ENCODE measurements at regions not wholly inside any gene's neighbourhood (a gene's known extent, or its start where the extent isn't known, plus 50 kb on each side); places are given as distances from the start of the nearest gene placed in this dataset.

DNA sequence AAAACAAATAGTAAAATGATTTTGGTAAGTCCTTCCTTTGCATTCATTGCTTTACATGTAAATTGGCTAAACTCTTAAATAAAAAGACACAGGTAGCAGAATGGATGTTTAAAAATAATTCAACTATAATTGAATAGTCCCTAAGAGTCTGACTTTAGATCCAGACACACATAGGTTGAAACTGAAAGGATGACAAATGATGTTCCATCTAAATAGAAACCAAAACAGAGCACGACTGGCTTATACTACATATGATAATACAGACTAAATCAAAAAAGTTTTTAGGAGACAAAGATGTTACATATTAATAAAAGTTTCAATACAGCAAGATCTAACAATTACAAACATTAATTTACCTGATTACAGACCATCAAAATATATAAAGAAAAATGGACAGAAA, 2055.1 kb upstream of the WWC1 start:
- H3K9me3 Mint-ChIP-seq: peaks cover 2 to 39% (median 8%) of the 10 kb centered on the region in 7 donors
- DNase-seq: no peak
- no peaks in the 10 kb centered on the region for H3K36me3 Mint-ChIP-seq
- Histone ChIP-seq H3K9me3 (ENCODE audit: control insufficient read depth in 2 of 2, low read length in 2 of 2) (peaks cover 6 to 12% of the 10 kb centered on the region in 2 experiments), H3K27me3 (ENCODE audit: control insufficient read depth, insufficient read depth, low read length) (no peaks in the 10 kb centered on the region), H3K36me3 (ENCODE audit: control insufficient read depth, insufficient read depth, low read length) (no peaks in the 10 kb centered on the region), H3K27ac (ENCODE audit: insufficient read depth, low read length, poor library complexity, severe bottlenecking) (no peak overlapping the region), H3K4me3 (ENCODE audit: low read depth, low read length) (no peak overlapping the region), H3K4me1 (ENCODE audit: control insufficient read depth, insufficient read depth, low read length, poor library complexity, severe bottlenecking) (no peaks in the 10 kb centered on the region)
- no peaks in the 10 kb centered on the region for H3K27me3 Mint-ChIP-seq
- ATAC-seq (ENCODE audit: low read depth in 2 of 2): no peak
- H3K27ac Mint-ChIP-seq: no peak overlapping the region
- peaks cover 0 to 4% (median 0%) of the 10 kb centered on the region in 4 donors for H3K4me1 Mint-ChIP-seq
- H3K4me3 Mint-ChIP-seq: no peak overlapping the region

DNA sequence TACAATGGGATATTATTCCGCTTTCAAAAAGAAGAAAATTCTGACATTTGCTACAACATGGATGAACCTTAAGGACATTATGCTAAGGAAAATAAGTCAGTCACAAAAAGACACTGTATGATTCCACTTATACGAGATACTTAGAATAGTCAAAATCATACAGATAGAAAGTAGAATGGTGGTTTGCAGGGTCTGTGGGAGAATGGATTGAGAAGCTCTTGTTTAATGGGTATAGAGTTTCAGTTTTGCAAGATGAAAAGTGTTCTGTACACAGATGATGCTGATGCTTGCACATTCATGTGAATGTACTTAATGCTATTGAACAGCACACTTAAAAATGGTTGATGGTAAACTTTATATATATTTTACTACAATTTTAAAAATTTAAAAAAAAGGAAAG, 2050.7 kb upstream of the WWC1 start:
- H3K27ac Mint-ChIP-seq: no peak overlapping the region
- H3K27ac ChIP-seq (ENCODE audit: insufficient read depth, low read length, poor library complexity, severe bottlenecking): no peak overlapping the region
- peaks cover 0 to 2% of the 10 kb centered on the region in 2 experiments for H3K9me3 ChIP-seq (ENCODE audit: control insufficient read depth in 2 of 2, low read length in 2 of 2)
- no peaks in the 10 kb centered on the region for H3K36me3 ChIP-seq (ENCODE audit: control insufficient read depth, insufficient read depth, low read length)
- no peak overlapping the region for H3K4me3 ChIP-seq (ENCODE audit: low read depth, low read length)
- H3K27me3 Mint-ChIP-seq: no peaks in the 10 kb centered on the region
- ATAC-seq (ENCODE audit: low read depth in 2 of 2) (no peak), DNase-seq (no peak)
- H3K27me3 ChIP-seq (ENCODE audit: control insufficient read depth, insufficient read depth, low read length): no peaks in the 10 kb centered on the region
- H3K4me1 ChIP-seq (ENCODE audit: control insufficient read depth, insufficient read depth, low read length, poor library complexity, severe bottlenecking): no peaks in the 10 kb centered on the region
- H3K4me3 Mint-ChIP-seq: no peak overlapping the region
- peaks cover 0 to 4% (median 0%) of the 10 kb centered on the region in 4 donors for H3K4me1 Mint-ChIP-seq
- peaks cover 0 to 26% (median 5%) of the 10 kb centered on the region in 7 donors for H3K9me3 Mint-ChIP-seq
- H3K36me3 Mint-ChIP-seq: no peaks in the 10 kb centered on the region

DNA sequence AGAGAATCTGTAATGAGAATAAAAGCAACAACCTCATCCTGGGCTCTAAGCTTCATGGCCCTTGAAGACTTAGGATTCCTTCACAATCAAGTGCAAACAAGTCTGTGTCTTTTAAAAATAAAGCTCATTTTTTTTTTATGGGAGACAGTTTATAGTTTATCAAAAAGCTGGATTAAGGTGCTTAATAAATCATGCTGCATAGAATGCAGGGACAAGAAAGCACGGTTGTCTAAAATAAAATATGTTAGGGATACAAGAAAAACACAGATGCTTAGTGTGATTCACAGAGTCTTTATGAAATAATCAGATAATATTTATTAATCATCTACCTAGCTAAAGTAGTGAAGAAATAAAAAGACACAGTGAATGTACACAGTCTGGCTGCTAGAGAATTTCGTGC, 2045.9 kb upstream of the WWC1 start:
- no peaks in the 10 kb centered on the region for H3K27me3 ChIP-seq (ENCODE audit: control insufficient read depth, insufficient read depth, low read length)
- H3K27ac ChIP-seq (ENCODE audit: insufficient read depth, low read length, poor library complexity, severe bottlenecking): no peak overlapping the region
- H3K27ac Mint-ChIP-seq: no peak overlapping the region
- H3K4me3 ChIP-seq (ENCODE audit: low read depth, low read length): no peak overlapping the region
- no peaks in the 10 kb centered on the region for H3K4me1 Mint-ChIP-seq
- no peaks in the 10 kb centered on the region for H3K27me3 Mint-ChIP-seq
- H3K36me3 Mint-ChIP-seq: no peaks in the 10 kb centered on the region
- ATAC-seq (ENCODE audit: low read depth in 2 of 2): no peak
- peaks cover 0 to 7% of the 10 kb centered on the region in 2 experiments for H3K9me3 ChIP-seq (ENCODE audit: control insufficient read depth in 2 of 2, low read length in 2 of 2)
- H3K4me1 ChIP-seq (ENCODE audit: control insufficient read depth, insufficient read depth, low read length, poor library complexity, severe bottlenecking): no peaks in the 10 kb centered on the region
- H3K9me3 Mint-ChIP-seq: peaks cover 3 to 30% (median 6%) of the 10 kb centered on the region in 7 donors
- DNase-seq: no peak
- H3K36me3 ChIP-seq (ENCODE audit: control insufficient read depth, insufficient read depth, low read length): no peaks in the 10 kb centered on the region
- H3K4me3 Mint-ChIP-seq: no peak overlapping the region

DNA sequence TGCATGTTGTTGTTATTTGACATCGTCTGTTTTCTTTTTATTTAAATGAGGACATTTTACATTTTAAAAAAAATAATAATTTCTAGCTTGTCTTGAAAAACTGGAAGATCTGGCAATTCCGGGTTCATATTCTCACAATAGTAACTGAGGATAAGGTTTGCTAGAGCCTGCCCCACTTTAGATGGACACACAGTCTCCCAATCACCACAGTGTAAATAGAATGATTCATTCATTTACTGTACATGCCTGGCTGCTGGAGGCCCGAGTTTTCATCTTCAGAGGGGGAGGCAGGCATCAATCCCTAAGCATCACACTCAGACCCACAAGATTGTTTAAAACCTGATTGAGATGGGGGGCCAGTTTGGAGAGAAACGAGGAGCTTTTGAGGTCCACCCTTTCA, 2039.7 kb upstream of the WWC1 start:
- Histone ChIP-seq H3K36me3 (ENCODE audit: control insufficient read depth, insufficient read depth, low read length) (no peaks in the 10 kb centered on the region), H3K9me3 (ENCODE audit: control insufficient read depth in 2 of 2, low read length in 2 of 2) (peaks cover 0 to 7% of the 10 kb centered on the region in 2 experiments), H3K27ac (ENCODE audit: insufficient read depth, low read length, poor library complexity, severe bottlenecking) (no peak overlapping the region), H3K27me3 (ENCODE audit: control insufficient read depth, insufficient read depth, low read length) (no peaks in the 10 kb centered on the region), H3K4me3 (ENCODE audit: low read depth, low read length) (no peak overlapping the region), H3K4me1 (ENCODE audit: control insufficient read depth, insufficient read depth, low read length, poor library complexity, severe bottlenecking) (no peaks in the 10 kb centered on the region)
- peaks cover 1 to 19% (median 6%) of the 10 kb centered on the region in 7 donors for H3K9me3 Mint-ChIP-seq
- H3K4me1 Mint-ChIP-seq: no peaks in the 10 kb centered on the region
- no peaks in the 10 kb centered on the region for H3K36me3 Mint-ChIP-seq
- ATAC-seq (ENCODE audit: low read depth in 2 of 2): no peak
- no peak overlapping the region for H3K27ac Mint-ChIP-seq
- DNase-seq: no peak
- no peaks in the 10 kb centered on the region for H3K27me3 Mint-ChIP-seq
- no peak overlapping the region for H3K4me3 Mint-ChIP-seq

DNA sequence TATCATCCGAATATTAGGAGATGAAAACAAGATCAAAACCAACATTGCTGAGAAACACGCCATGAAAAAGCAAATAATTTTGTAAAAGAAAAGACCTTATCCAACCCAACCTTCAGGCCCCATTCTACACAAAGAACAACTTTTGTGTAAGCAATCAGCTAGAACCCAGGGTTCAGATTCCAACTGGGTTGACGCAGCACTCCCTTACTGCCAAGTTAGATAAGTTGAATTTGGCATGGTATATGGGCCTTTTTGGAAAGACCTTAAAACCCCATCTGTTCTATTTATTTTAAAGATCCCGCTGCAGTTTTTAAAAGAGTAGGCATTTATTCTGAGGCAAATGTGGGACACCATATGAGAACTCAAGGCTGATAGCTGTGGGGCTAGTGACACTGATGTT, 2033.8 kb upstream of the WWC1 start:
- no peaks in the 10 kb centered on the region for H3K4me1 Mint-ChIP-seq
- no peak overlapping the region for H3K27ac Mint-ChIP-seq
- ATAC-seq (ENCODE audit: low read depth in 2 of 2) (no peak), DNase-seq (no peak)
- H3K27me3 Mint-ChIP-seq: no peaks in the 10 kb centered on the region
- H3K4me3 Mint-ChIP-seq: no peak overlapping the region
- H3K9me3 ChIP-seq (ENCODE audit: control insufficient read depth in 2 of 2, low read length in 2 of 2): peaks cover 0 to 5% of the 10 kb centered on the region in 2 experiments
- no peaks in the 10 kb centered on the region for H3K27me3 ChIP-seq (ENCODE audit: control insufficient read depth, insufficient read depth, low read length)
- no peaks in the 10 kb centered on the region for H3K4me1 ChIP-seq (ENCODE audit: control insufficient read depth, insufficient read depth, low read length, poor library complexity, severe bottlenecking)
- no peaks in the 10 kb centered on the region for H3K36me3 ChIP-seq (ENCODE audit: control insufficient read depth, insufficient read depth, low read length)
- H3K9me3 Mint-ChIP-seq: peaks cover 0 to 26% (median 13%) of the 10 kb centered on the region in 7 donors
- H3K27ac ChIP-seq (ENCODE audit: insufficient read depth, low read length, poor library complexity, severe bottlenecking): no peak overlapping the region
- no peak overlapping the region for H3K4me3 ChIP-seq (ENCODE audit: low read depth, low read length)
- H3K36me3 Mint-ChIP-seq: no peaks in the 10 kb centered on the region

DNA sequence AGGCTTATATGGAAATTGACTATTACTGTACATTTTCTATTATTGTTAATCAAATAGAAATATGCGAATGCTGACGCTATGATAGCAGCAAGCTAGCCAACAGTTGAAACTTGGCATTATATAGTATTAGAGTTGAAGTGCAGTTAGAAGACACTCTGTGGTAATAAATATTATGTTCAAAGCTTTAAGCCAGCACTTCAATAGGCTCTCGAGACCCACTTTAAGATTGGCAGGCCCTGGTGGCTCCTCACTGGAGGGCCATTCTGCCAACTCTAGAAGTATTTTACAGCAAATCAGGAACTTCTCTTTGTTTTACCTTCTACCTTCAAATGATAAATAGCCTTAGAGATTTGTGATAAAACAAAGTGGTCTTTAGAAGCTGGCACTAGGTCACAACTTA, 2029.0 kb upstream of the WWC1 start:
- Mint-ChIP-seq H3K4me1 (no peaks in the 10 kb centered on the region), H3K4me3 (no peak overlapping the region), H3K27ac (no peak overlapping the region), H3K36me3 (no peaks in the 10 kb centered on the region), H3K27me3 (no peaks in the 10 kb centered on the region), H3K9me3 (peaks cover 4 to 41% (median 12%) of the 10 kb centered on the region in 7 donors)
- no peak overlapping the region for H3K4me3 ChIP-seq (ENCODE audit: low read depth, low read length)
- DNase-seq: no peak
- ATAC-seq (ENCODE audit: low read depth in 2 of 2): no peak
- no peak overlapping the region for H3K27ac ChIP-seq (ENCODE audit: insufficient read depth, low read length, poor library complexity, severe bottlenecking)
- no peaks in the 10 kb centered on the region for H3K4me1 ChIP-seq (ENCODE audit: control insufficient read depth, insufficient read depth, low read length, poor library complexity, severe bottlenecking)
- peaks cover 0 to 5% of the 10 kb centered on the region in 2 experiments for H3K9me3 ChIP-seq (ENCODE audit: control insufficient read depth in 2 of 2, low read length in 2 of 2)
- H3K36me3 ChIP-seq (ENCODE audit: control insufficient read depth, insufficient read depth, low read length): no peaks in the 10 kb centered on the region
- no peaks in the 10 kb centered on the region for H3K27me3 ChIP-seq (ENCODE audit: control insufficient read depth, insufficient read depth, low read length)

DNA sequence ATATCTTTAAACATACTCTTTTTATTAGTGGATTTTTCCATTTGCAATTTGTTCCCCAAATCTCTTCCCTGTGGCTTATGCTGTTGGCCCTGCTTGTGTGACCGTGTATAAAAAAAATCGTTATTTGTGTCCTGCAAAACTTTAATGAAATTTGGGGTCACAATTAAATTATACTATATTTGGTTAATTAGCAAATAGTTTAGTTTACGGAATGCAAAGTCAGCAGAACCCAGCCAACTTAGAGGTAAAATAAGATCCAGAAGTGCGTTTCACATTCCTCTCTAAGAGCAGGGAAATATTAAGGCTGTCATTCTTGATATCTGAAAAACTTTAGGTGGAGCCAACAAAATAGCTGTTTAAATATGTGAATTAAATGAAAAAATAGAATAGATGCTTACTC, 2023.5 kb upstream of the WWC1 start:
- Mint-ChIP-seq H3K9me3 (peaks cover 2 to 33% (median 6%) of the 10 kb centered on the region in 7 donors), H3K27me3 (no peaks in the 10 kb centered on the region), H3K4me3 (no peak overlapping the region), H3K4me1 (no peaks in the 10 kb centered on the region), H3K36me3 (no peaks in the 10 kb centered on the region), H3K27ac (no peak overlapping the region)
- DNase-seq (no peak), ATAC-seq (ENCODE audit: low read depth in 2 of 2) (no peak)
- H3K4me1 ChIP-seq (ENCODE audit: control insufficient read depth, insufficient read depth, low read length, poor library complexity, severe bottlenecking): no peaks in the 10 kb centered on the region
- H3K27ac ChIP-seq (ENCODE audit: insufficient read depth, low read length, poor library complexity, severe bottlenecking): no peak overlapping the region
- no peaks in the 10 kb centered on the region for H3K36me3 ChIP-seq (ENCODE audit: control insufficient read depth, insufficient read depth, low read length)
- no peak overlapping the region for H3K4me3 ChIP-seq (ENCODE audit: low read depth, low read length)
- no peaks in the 10 kb centered on the region for H3K9me3 ChIP-seq (ENCODE audit: control insufficient read depth in 2 of 2, low read length in 2 of 2)
- no peaks in the 10 kb centered on the region for H3K27me3 ChIP-seq (ENCODE audit: control insufficient read depth, insufficient read depth, low read length)

DNA sequence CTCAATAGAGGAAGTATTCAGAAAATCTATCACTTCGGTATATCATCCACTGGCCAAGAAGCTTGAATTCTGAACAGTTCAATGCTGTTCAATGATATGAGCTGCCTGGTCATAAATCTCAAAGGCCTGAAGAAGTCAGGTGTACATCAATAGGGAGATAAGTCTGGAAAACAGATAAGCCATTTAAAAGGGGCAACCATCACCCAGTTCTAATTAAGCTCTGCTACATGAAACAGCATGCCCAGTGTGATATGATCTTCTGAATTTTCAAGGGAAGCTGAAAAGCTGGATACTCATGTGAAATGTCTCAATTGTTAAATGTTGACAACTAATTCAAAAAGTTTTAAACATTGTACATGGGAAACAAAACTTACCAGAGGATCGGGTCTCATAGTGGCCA, 2020.7 kb upstream of the WWC1 start:
- no peak for DNase-seq
- H3K4me3 Mint-ChIP-seq: no peak overlapping the region
- no peak overlapping the region for H3K27ac Mint-ChIP-seq
- no peaks in the 10 kb centered on the region for H3K36me3 ChIP-seq (ENCODE audit: control insufficient read depth, insufficient read depth, low read length)
- no peaks in the 10 kb centered on the region for H3K27me3 Mint-ChIP-seq
- peaks cover 0 to 29% (median 4%) of the 10 kb centered on the region in 7 donors for H3K9me3 Mint-ChIP-seq
- H3K36me3 Mint-ChIP-seq: no peaks in the 10 kb centered on the region
- H3K4me1 Mint-ChIP-seq: no peaks in the 10 kb centered on the region
- H3K27me3 ChIP-seq (ENCODE audit: control insufficient read depth, insufficient read depth, low read length): no peaks in the 10 kb centered on the region
- H3K9me3 ChIP-seq (ENCODE audit: control insufficient read depth in 2 of 2, low read length in 2 of 2): peaks cover 0 to 2% of the 10 kb centered on the region in 2 experiments
- ATAC-seq (ENCODE audit: low read depth in 2 of 2): no peak
- H3K4me3 ChIP-seq (ENCODE audit: low read depth, low read length): no peak overlapping the region
- H3K4me1 ChIP-seq (ENCODE audit: control insufficient read depth, insufficient read depth, low read length, poor library complexity, severe bottlenecking): no peaks in the 10 kb centered on the region
- no peak overlapping the region for H3K27ac ChIP-seq (ENCODE audit: insufficient read depth, low read length, poor library complexity, severe bottlenecking)
